A549 (cell line): ENCODE measurements at regions not wholly inside any gene's neighbourhood (a gene's known extent, or its start where the extent isn't known, plus 50 kb on each side); places are given as distances from the start of the nearest gene placed in this dataset.

Experiments used
- BCL3 ChIP-seq: fragments of >200 bp; sonication (Bioruptor Twin); formaldehyde crosslinking; IDR thresholded peaks from 3 replicates; pipeline ENCODE4 v1.6.1; 2016
- CEBPB ChIP-seq, 2 experiments: fragments of >200 bp in 1 of 2; sonication (Bioruptor Twin) in 1 of 2; formaldehyde crosslinking in 1 of 2; IDR thresholded peaks; 2 replicates each; pipeline ENCODE4 v1.6.1; 2012 to 2016
- CTCF ChIP-seq: fragments of >200 bp; sonication (Bioruptor Twin); formaldehyde crosslinking; IDR thresholded peaks from 3 replicates; pipeline ENCODE4 v1.5.1; 2016
- EP300 ChIP-seq, 2 experiments: fragments of >200 bp; sonication (Bioruptor Twin); formaldehyde crosslinking; IDR thresholded peaks; 2 replicates in 1 of 2; 3 replicates in 1 of 2; pipeline ENCODE4 v1.6.1; 2016 to 2017
- ESRRA ChIP-seq: fragments of 150-350 bp; IDR thresholded peaks from 2 replicates; pipeline ENCODE4 v1.6.1; 2014; ENCODE audit warnings: mild to moderate bottlenecking, low read length, borderline replicate concordance
- GATA3 ChIP-seq: IDR thresholded peaks from 2 replicates; pipeline ENCODE4 v1.6.1; 2012; ENCODE audit warnings: borderline replicate concordance
- JUNB ChIP-seq: fragments of >200 bp; sonication (Bioruptor Twin); formaldehyde crosslinking; IDR thresholded peaks from 2 replicates; pipeline ENCODE4 v1.6.1; 2016
- MAFK ChIP-seq: fragments of 450-650 bp; IDR thresholded peaks from 2 replicates; pipeline ENCODE4 v1.6.1; 2014; ENCODE audit not compliant: partially characterized antibody
- MAZ ChIP-seq: fragments of 150-350 bp; IDR thresholded peaks from 2 replicates; pipeline ENCODE4 v1.6.1; 2014; ENCODE audit warnings: antibody characterized with exemption, low read depth, low read length, borderline replicate concordance
- NR3C1 ChIP-seq: fragments of >200 bp; sonication (Bioruptor Twin); formaldehyde crosslinking; IDR thresholded peaks from 3 replicates; pipeline ENCODE4 v1.6.1; 2017
- POLR2A ChIP-seq: IDR thresholded peaks from 2 replicates; pipeline ENCODE4 v1.6.1; 2012; ENCODE audit warnings: mild to moderate bottlenecking, low read length
- RAD21 ChIP-seq, 2 experiments: fragments of >200 bp in 1 of 2; sonication (Bioruptor Twin) in 1 of 2; formaldehyde crosslinking in 1 of 2; IDR thresholded peaks in 1 of 2; conservative IDR thresholded peaks in 1 of 2; 2 replicates in 1 of 2; 3 replicates in 1 of 2; pipeline ENCODE4 v1.6.1; 2012 to 2018; ENCODE audit warnings: inconsistent platforms in 1 of 2
- RCOR1 ChIP-seq: fragments of 150-350 bp; IDR thresholded peaks from 2 replicates; pipeline ENCODE4 v1.6.1; 2014; ENCODE audit warnings: antibody characterized with exemption, low read length, low read depth
- TF ChIP-seq, protein P1 (sequence below): fragments of 200-600 bp; sonication (generic); IDR thresholded peaks from 2 replicates; pipeline ENCODE4 v1.6.1; 2016; ENCODE audit warnings: antibody characterized with exemption, mild to moderate bottlenecking, moderate library complexity

GRCh38 chr12:74781991-74782485 is 244.4 kb downstream of the ATXN7L3B start:
- no peak for TF ChIP-seq RAD21 (conservative IDR thresholded peaks at IDR 0.05 in 1 of 2, IDR thresholded peaks at IDR 0.05 in 1 of 2)
- TF ChIP-seq CEBPB (IDR thresholded peaks at IDR 0.05), result no peak
- no peak for TF ChIP-seq RCOR1
- TF ChIP-seq CTCF, result no peak
- TF ChIP-seq JUNB, result no peak
- no peak for TF ChIP-seq MAZ
- TF ChIP-seq, protein P1, sequence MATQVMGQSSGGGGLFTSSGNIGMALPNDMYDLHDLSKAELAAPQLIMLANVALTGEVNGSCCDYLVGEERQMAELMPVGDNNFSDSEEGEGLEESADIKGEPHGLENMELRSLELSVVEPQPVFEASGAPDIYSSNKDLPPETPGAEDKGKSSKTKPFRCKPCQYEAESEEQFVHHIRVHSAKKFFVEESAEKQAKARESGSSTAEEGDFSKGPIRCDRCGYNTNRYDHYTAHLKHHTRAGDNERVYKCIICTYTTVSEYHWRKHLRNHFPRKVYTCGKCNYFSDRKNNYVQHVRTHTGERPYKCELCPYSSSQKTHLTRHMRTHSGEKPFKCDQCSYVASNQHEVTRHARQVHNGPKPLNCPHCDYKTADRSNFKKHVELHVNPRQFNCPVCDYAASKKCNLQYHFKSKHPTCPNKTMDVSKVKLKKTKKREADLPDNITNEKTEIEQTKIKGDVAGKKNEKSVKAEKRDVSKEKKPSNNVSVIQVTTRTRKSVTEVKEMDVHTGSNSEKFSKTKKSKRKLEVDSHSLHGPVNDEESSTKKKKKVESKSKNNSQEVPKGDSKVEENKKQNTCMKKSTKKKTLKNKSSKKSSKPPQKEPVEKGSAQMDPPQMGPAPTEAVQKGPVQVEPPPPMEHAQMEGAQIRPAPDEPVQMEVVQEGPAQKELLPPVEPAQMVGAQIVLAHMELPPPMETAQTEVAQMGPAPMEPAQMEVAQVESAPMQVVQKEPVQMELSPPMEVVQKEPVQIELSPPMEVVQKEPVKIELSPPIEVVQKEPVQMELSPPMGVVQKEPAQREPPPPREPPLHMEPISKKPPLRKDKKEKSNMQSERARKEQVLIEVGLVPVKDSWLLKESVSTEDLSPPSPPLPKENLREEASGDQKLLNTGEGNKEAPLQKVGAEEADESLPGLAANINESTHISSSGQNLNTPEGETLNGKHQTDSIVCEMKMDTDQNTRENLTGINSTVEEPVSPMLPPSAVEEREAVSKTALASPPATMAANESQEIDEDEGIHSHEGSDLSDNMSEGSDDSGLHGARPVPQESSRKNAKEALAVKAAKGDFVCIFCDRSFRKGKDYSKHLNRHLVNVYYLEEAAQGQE, result no peak
- no peak for TF ChIP-seq POLR2A
- no peak for TF ChIP-seq NR3C1
- TF ChIP-seq BCL3, result no peak
- no peak for TF ChIP-seq MAFK
- no peak for TF ChIP-seq ESRRA
- TF ChIP-seq EP300 (IDR thresholded peaks at IDR 0.05), result no peak
- no peak for TF ChIP-seq GATA3
